ENCODE measurements at regions not wholly inside any gene's neighbourhood (a gene's known extent, or its start where the extent isn't known, plus 50 kb on each side); places are given as distances from the start of the nearest gene placed in this dataset.

DNA sequence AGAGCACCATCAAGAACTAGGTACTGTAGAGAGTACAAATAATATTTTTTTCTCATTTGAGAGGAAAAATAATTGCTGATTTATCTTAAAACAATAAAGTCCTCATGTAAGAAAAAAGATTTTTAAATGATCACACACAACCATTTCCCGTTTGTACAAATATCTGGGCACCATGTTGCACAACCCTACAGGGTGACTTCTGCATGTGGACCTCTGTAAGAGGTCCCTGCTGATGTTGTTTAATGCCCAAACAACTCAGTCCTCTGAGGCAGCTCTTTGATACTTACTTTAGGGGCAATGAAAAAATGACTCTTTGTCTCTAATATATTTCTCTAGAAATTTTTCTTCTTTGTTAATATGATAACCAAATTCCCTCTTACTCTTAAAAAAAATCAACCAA, 168.1 kb upstream of the SATB1 start:
- TF ChIP-seq, protein P1, sequence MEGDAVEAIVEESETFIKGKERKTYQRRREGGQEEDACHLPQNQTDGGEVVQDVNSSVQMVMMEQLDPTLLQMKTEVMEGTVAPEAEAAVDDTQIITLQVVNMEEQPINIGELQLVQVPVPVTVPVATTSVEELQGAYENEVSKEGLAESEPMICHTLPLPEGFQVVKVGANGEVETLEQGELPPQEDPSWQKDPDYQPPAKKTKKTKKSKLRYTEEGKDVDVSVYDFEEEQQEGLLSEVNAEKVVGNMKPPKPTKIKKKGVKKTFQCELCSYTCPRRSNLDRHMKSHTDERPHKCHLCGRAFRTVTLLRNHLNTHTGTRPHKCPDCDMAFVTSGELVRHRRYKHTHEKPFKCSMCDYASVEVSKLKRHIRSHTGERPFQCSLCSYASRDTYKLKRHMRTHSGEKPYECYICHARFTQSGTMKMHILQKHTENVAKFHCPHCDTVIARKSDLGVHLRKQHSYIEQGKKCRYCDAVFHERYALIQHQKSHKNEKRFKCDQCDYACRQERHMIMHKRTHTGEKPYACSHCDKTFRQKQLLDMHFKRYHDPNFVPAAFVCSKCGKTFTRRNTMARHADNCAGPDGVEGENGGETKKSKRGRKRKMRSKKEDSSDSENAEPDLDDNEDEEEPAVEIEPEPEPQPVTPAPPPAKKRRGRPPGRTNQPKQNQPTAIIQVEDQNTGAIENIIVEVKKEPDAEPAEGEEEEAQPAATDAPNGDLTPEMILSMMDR (IDR thresholded peaks at IDR 0.05), result no peak
- TF ChIP-seq POLR2A (IDR thresholded peaks at IDR 0.05), result no peak

Measured in adrenal gland (tissue), 5 donors.